ENCODE measurements at regions not wholly inside any gene's neighbourhood (a gene's known extent, or its start where the extent isn't known, plus 50 kb on each side); places are given as distances from the start of the nearest gene placed in this dataset.

- no peak overlapping the region for H2BK5ac ChIP-seq (ENCODE audit: insufficient read length, low read length)
- WGBS (ENCODE audit: extremely low coverage, insufficient read length, low lambda C conversion rate) = no CpG with 5 or more reads among the region's 3 CpGs
- no peak overlapping the region for H3K23ac ChIP-seq (ENCODE audit: insufficient read length, low read depth, low read length)
- no peaks in the 10 kb centered on the region for H3K36me3 Mint-ChIP-seq (ENCODE audit: insufficient read depth in 1 of 3, low read depth in 3 of 3)
- H2AK5ac ChIP-seq (ENCODE audit: insufficient read length, low read length) = no peak overlapping the region
- no peak overlapping the region for H3K4me3 Mint-ChIP-seq
- H3K56ac ChIP-seq (ENCODE audit: insufficient read length, low read depth, low read length) = no peak overlapping the region
- no peak overlapping the region for H2BK15ac ChIP-seq (ENCODE audit: low read depth, low read length)
- H3K9ac ChIP-seq (ENCODE audit: extremely low read depth, insufficient read length, low read length) = no peak overlapping the region
- no peaks in the 10 kb centered on the region for H3K27me3 Mint-ChIP-seq (ENCODE audit: low read depth)
- H3K79me2 ChIP-seq (ENCODE audit: insufficient read depth, low read length) = no peaks in the 10 kb centered on the region
- no peaks in the 10 kb centered on the region for H3K9me3 Mint-ChIP-seq
- no peak overlapping the region for H4K5ac ChIP-seq (ENCODE audit: insufficient read length, low read depth, low read length)
- H4K8ac ChIP-seq (replicated peaks; ENCODE audit: insufficient read length, low read depth, low read length) = no peak overlapping the region
- H2BK120ac ChIP-seq (ENCODE audit: low read depth, low read length, poor library complexity, severe bottlenecking) = no peak overlapping the region
- H3K27ac ChIP-seq (ENCODE audit: insufficient read length, low read depth, low read length) = no peak overlapping the region
- H3K4me1 ChIP-seq (ENCODE audit: insufficient read depth, low read length) = no peaks in the 10 kb centered on the region
- peaks cover 0 to 3% of the 10 kb centered on the region in 2 experiments; a peak in 1 of 4 replicates for H3K4me1 Mint-ChIP-seq
- H2BK20ac ChIP-seq (ENCODE audit: low read depth, low read length, poor library complexity, severe bottlenecking) = no peak overlapping the region
- H2AFZ ChIP-seq (ENCODE audit: low read length) = no peak overlapping the region
- no peaks in the 10 kb centered on the region for H4K20me1 ChIP-seq (ENCODE audit: control insufficient read depth, insufficient read depth, insufficient read length)
- H3K79me1 ChIP-seq (ENCODE audit: insufficient read depth, low read depth, low read length, poor library complexity, severe bottlenecking) = no peaks in the 10 kb centered on the region
- no peak overlapping the region for H3K18ac ChIP-seq (ENCODE audit: insufficient read length, low read depth, low read length)
- no peaks in the 10 kb centered on the region for H3K23me2 ChIP-seq (ENCODE audit: insufficient read length, low read depth, low read length, poor library complexity, severe bottlenecking)
- DNase-seq = no peak
- H3K14ac ChIP-seq (ENCODE audit: insufficient read depth, low read length) = no peak overlapping the region
- TF ChIP-seq CTCF (conservative IDR thresholded peaks at IDR 0.05) = no peak
- no peak overlapping the region for H3K4me2 ChIP-seq (ENCODE audit: insufficient read depth, insufficient read length, low read length)
- no peak overlapping the region for H3K27ac Mint-ChIP-seq
- H3T11ph ChIP-seq (ENCODE audit: low read length) = no peak overlapping the region
- H2BK12ac ChIP-seq (ENCODE audit: insufficient read length, low read depth, low read length) = no peak overlapping the region
- H4K91ac ChIP-seq (ENCODE audit: insufficient read length, low read depth, low read length) = no peak overlapping the region
- H3K4ac ChIP-seq (ENCODE audit: low read depth, low read length) = no peak overlapping the region
- no peaks in the 10 kb centered on the region for H3K27me3 ChIP-seq (ENCODE audit: insufficient read depth, low read length)
- H3K9me3 ChIP-seq (ENCODE audit: control insufficient read depth, low read depth, low read length) = no peaks in the 10 kb centered on the region
Measured at GRCh38 chr3:109930582-109930981, 593.2 kb upstream of the DPPA4 start.

All from H9 (cell line).